ENCODE measurements at regions not wholly inside any gene's neighbourhood (a gene's known extent, or its start where the extent isn't known, plus 50 kb on each side); places are given as distances from the start of the nearest gene placed in this dataset.
"Not testable (repeated sequence)": the region's sequence is repeated elsewhere in the genome, so short reads cannot be mapped to it uniquely, and the experiment has no call there.

DNA sequence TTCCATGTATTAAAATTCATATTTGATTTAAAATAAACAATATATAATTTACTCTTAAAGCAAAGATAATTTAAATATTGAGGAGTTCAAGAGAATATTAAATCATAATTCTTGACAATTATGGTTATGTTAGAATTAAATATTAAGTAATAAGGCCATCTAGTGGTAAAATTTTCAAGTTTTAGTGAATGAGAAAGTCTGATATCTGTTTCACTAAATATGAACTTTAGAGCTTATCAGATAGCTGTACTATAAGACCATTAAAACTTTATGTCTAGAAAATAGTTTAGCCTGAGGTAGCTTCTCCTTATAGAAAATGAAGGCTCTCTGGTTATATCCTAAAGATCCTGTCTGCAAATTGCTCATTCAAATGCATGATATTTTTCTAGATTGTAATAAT lies 152.1 kb upstream of the PRSS12 start:
- peak; percentile 82 for FAIRE-seq

DNA sequence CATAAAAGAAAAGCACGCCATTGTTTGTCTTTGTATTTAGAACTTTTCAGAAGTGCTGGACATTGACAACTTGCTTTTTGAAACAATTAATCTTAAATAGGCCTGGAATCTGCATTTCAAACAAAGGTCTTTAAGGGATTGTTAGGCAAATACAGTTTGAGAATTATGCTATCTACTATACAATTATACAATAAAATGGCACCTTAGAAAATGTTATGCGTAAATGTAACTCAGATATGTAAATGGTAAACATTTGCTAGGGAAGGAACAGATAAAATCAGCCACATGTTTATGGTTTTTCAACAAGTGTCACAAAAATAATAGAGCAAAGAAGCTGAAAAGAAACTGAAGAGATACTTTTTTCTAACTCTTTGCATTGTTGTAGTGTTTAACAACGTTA lies 152.7 kb upstream of the PRSS12 start:
- not testable (repeated sequence) for FAIRE-seq

DNA sequence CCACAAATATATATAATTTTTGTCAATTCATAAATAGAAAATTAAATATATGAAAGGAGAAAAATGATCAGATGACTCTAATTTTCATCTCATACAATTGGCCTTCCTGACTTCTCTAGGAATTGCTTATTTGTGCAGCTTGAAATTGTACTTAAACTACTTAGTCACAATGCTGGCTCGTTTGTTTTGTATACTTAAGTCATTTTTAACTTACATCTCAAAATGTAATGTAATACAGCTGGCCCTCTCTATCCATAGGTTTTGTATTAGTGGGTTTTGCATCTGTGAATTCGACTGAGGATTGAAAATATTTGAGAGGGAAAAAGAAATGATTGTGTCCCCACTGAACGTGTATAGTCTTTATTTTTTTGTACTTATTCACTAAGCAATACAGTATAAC lies 160.1 kb upstream of the PRSS12 start:
- FAIRE-seq: not testable (repeated sequence)

- not testable (repeated sequence) for FAIRE-seq
Measured at GRCh38 chr4:118514332-118514731, 161.5 kb upstream of the PRSS12 start.

GRCh38 chr4:118516107-118516506 lies 163.3 kb upstream of the PRSS12 start:
- not testable (repeated sequence) for FAIRE-seq

- not testable (repeated sequence) for FAIRE-seq
Measured at GRCh38 chr4:118530107-118530506, 155.1 kb upstream of the METTL14 start.

DNA sequence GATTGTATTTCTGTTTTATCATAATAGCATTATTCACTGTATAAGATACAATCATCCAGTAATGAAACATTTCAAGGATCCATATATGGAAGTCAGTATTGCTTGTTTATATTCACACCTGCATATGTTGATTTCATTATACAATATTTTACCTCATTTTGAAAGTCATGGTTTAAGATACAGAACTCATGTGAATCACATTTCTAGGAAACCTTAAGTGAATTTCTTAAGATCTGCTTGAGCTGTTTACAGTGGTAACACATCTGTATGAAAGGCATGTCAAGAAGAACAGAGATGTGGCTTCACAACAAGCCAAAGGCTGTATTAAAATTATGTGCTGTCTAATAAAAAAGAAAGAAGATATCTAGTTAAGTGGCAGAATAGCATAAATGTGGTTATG lies 153.2 kb upstream of the METTL14 start:
- not testable (repeated sequence) for FAIRE-seq

GRCh38 chr4:118535788-118536187 lies 149.4 kb upstream of the METTL14 start:
- not testable (repeated sequence) for FAIRE-seq

DNA sequence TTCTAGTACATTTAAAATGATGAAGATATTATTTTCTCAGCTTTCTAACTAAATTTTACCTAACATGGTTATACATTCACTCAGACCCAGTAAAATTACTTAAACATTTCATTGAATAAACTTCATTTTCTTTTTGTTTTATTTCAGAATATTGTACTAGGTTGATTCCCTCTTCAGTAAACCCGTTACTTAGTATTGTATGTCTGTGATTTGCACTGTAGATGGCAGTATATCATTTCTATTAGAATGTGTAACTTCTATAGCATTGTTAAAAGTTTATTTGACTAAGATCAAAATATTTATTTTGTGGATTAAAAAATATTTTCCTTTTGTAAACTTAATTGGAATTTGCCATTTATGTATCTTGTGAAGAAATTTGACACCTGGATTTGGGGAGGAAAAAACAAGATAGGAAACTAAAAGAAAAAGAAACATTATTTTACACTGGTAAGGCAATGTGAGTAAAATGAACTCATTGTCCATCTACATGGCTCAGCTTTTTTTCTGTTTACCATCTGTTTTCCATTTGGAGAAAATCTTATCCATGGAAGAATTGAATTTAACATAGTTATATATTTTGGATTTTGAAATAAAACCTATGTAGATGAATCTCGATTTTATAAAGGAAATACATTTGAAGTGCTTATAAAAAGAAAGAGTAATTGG lies 145.6 kb upstream of the METTL14 start:
- peak; percentile 98 for FAIRE-seq

DNA sequence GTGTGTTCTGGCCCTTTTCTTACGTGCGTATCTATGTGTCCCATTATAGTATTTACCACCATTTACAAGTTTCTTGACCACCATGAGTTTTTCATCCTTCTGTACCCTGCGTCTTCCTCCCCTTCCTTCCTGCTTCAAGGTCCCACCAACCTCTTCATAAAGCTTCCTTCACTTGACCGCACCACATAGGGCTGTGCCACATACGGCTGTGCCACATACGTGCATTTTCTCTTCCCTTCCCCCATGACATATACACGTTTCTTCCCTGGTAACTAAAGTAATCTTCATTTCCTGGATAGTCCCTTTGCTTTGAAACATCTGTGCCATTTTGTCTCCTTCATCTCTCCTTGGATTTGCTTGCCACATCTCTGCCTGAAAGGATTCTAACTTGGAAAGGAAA lies 128.6 kb upstream of the METTL14 start:
- not testable (repeated sequence) for FAIRE-seq

GRCh38 chr4:118557298-118557851 lies 127.8 kb upstream of the METTL14 start:
- FAIRE-seq: no peak

- FAIRE-seq: not testable (repeated sequence)
Measured at GRCh38 chr4:118558188-118558587, 127.0 kb upstream of the METTL14 start.

DNA sequence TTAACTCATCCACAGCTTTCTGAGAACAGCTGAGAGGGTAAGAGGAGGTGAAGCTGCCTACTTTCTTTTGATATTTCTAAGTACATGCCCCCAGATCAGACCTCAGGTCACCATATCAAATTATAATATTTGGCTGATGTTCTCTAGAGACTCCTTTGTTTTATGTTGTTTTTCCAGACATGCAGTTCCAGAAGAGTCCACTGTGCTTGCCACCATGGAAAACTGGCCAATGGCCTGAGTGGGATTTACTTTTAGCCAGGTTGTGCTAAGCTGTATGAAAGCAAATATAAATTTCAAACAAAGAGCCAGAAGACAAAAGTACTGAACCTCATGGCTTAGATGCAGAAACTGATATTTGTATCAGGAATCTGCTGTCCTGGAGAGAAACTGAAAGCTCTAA lies 123.6 kb upstream of the METTL14 start:
- not testable (repeated sequence) for FAIRE-seq

DNA sequence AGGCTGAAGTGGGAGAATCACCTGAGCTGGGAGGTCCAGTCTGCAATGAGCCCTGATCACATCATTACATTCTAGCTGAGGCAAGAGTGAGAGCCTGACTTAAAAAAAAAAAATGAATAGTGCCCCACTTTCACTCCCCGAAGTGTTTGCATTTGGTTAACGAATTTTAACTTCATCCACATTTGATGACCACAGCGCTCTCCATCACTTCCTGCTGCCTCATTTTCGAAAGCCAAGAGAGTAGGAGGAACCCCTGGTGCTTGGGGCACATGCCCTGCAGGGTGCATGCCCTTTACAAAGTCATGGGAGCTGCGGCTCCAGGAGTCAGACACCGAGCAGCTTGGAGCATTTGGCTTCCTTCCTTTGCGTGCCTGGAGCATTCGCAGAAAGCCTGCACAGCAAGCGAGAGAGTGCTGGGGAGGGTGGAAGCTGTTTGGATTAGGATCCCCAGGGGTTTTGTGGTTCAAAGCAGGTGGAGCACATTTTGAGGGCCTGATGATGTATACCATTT lies 119.1 kb upstream of the METTL14 start:
- FAIRE-seq: not testable (repeated sequence)

DNA sequence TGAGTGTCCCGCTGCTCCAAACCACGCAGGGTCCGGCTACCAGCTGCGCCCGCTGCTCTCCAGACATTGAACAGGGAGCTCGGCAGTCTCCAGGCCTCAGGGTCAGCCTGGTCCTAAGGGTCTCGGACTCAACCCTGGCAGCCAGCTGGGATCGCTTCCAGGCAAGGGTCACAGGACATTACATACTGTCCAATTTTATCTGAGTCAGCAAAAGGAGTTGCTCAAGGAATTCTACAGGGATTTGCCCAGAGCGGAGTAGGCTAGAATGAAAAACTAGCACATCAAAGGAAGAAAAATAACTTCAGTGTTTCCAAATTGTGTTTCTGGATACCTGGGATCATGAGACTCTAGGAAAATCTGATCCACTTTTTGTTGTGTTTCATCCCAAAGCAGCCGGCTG lies 112.2 kb upstream of the METTL14 start:
- FAIRE-seq: not testable (repeated sequence)

GRCh38 chr4:118574251-118574913 lies 110.8 kb upstream of the METTL14 start:
- not testable (repeated sequence) for FAIRE-seq

GRCh38 chr4:118575057-118575456 lies 110.1 kb upstream of the METTL14 start:
- not testable (repeated sequence) for FAIRE-seq

GRCh38 chr4:118575726-118576125 lies 109.5 kb upstream of the METTL14 start:
- not testable (repeated sequence) for FAIRE-seq

DNA sequence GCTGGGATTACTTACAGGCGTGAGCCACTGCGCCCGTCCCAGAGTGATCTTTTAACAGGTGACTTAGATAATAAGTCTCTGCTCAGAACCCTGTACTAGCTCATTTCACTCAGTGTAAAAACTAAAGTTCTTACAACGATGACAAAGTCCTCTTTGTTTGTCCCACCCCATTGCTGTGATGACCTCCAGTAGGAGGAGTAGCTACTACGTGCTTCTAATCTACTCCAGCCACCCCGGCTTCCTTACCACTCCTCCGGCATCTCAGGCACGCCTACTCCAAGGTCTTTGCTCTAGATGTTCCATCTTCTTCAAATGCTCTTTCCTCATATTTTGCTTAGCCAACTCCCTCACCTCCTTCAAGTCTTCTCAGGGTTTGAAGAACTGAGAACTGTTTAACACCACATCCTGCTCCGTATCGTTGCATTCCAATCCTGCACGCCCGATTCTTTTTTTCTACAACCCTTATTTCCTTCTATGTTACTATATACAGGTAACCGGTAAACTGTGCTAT lies 108.4 kb upstream of the METTL14 start:
- FAIRE-seq: not testable (repeated sequence)

- FAIRE-seq: no peak
Measured at GRCh38 chr4:118585015-118585414, 100.2 kb upstream of the METTL14 start.

DNA sequence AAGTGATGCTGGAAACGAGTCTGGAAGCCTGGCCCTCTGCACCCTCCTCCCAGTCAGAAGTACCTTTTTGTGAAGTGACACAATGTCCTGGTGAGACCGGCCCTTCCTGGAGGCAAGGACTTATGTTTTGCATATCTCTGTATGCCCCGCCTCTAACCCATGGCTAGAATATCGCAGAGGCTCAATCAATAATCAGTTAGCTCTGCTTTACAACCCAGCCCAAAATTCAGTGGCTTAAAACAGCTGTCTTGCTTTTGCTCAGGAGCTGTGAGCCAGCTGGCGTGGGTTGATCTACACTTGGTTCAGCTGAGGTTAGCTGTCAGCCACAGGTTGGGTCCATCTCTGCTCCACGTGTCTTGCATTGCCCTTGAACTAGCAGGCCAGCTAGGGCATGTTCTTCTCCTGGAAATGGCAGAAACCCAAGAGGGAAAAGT lies 98.8 kb upstream of the METTL14 start:
- no peak for FAIRE-seq

DNA sequence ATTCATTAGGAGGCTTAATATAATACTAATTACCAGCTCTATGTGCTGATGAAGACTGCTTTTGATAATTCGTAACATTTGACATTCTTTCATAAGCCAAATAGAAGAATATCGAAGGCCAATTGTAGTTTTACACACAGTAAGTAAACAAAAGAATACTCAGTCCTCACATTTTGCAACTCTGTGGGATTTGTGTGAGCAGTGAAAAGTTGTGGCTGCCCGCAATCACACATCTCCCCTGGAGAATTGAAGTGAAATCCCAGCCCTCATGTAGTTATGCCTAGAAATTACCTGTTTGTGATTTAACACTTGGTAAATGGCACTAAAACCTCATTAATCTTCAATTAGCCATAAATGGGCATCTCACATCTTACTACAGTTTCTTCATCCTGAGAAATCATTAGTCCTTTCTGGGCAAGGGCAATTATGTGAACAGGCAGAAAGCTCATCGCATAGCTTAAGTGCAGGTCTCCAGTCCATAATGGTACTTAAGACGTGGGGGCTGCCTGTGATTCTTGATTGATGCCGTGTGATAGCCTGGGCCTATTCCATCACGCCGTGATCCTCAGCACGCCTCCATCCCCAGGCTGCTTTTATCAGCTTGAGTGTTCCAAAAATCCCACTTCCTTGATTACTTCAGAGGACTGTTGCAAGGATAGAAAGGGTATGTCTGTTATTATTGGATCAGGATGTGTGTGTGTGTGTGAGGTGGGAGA lies 97.9 kb upstream of the METTL14 start:
- no peak for FAIRE-seq

DNA sequence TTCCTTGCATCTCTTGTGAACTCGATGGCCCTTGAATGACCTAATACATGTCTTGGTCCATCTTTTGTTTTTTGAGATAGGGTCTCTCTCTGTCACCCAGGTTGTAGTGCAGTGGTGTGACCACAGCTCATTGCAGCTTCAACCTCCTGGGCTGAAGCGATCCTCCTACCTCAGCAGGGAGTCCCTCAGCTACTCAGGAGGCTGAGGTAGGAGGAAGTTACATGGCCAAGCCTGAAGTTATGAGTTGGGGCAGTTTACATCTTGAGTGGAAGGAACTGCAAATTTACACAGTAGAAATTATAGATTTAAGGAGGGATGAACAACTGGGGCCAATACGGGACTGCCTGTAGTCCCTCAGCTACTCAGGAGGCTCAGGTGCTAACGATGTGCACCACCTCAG lies 97.2 kb upstream of the METTL14 start:
- no peak for FAIRE-seq
